CD8-positive, alpha-beta memory T cell (primary cell): ENCODE measurements at regions not wholly inside any gene's neighbourhood (a gene's known extent, or its start where the extent isn't known, plus 50 kb on each side); places are given as distances from the start of the nearest gene placed in this dataset.

Experiments
- CTCF ChIA-PET: fragments of 350-600 bp; sonication (Branson Sonifier 250); formaldehyde crosslinking; loops from one replicate; lab custom pipeline; 2021; ENCODE audit warnings: antibody characterized with exemption; lab: Charles Lee
- POLR2A ChIA-PET: fragments of 350-600 bp; sonication (Branson Sonifier 250); formaldehyde crosslinking; loops from one replicate; lab custom pipeline; 2021; ENCODE audit warnings: antibody characterized with exemption; lab: Charles Lee
- DNase-seq, 5 donors: peaks; one replicate each; pipeline versions ENCODE4 v3.0.0 to v3.0.0-alpha.2; 2020 to 2022; ENCODE audit warnings: mixed read lengths in 1 of 5
- H3K27ac ChIP-seq: one replicate; pipeline ENCODE4 v1.7.0; 2013; ENCODE audit warnings: low read depth, mild to moderate bottlenecking, low read length, moderate library complexity
- H3K27me3 ChIP-seq: 2 replicates; pipeline ENCODE4 v1.7.0; 2013; ENCODE audit warnings: low read length, mild to moderate bottlenecking; ENCODE audit not compliant: insufficient read depth, poor library complexity, severe bottlenecking
- H3K36me3 ChIP-seq: 2 replicates; pipeline ENCODE4 v1.7.0; 2013; ENCODE audit warnings: mild to moderate bottlenecking, low read length, moderate library complexity; ENCODE audit not compliant: insufficient read depth
- H3K4me1 ChIP-seq: 2 replicates; pipeline ENCODE4 v1.7.0; 2013; ENCODE audit warnings: mild to moderate bottlenecking, low read length, moderate library complexity; ENCODE audit not compliant: insufficient read depth
- H3K4me3 ChIP-seq: 2 replicates; pipeline ENCODE4 v1.7.0; 2013; ENCODE audit warnings: mild to moderate bottlenecking, low read length
- H3K9me3 ChIP-seq: 2 replicates; pipeline ENCODE4 v1.7.0; 2013; ENCODE audit warnings: mild to moderate bottlenecking, low read length
- H3K27ac Mint-ChIP-seq, 8 donors: one replicate each; pipeline ENCODE4 v1.8.0; 2020 to 2021; ENCODE audit warnings: mixed read lengths in 8 of 8, mild to moderate bottlenecking in 6 of 8, inconsistent platforms in 3 of 8, moderate library complexity in 3 of 8
- H3K27me3 Mint-ChIP-seq, 2 donors: one replicate each; pipeline ENCODE4 v1.8.0; 2020 to 2021; ENCODE audit warnings: mixed read lengths in 2 of 2, mild to moderate bottlenecking in 1 of 2, moderate library complexity in 1 of 2
- H3K36me3 Mint-ChIP-seq, 3 donors: one replicate each; pipeline ENCODE4 v1.8.0; 2020 to 2021; ENCODE audit warnings: mixed read lengths in 3 of 3, inconsistent platforms in 1 of 3, mild to moderate bottlenecking in 1 of 3
- H3K4me1 Mint-ChIP-seq, 3 donors: one replicate each; pipeline ENCODE4 v1.8.0; 2020 to 2021; ENCODE audit warnings: mixed read lengths in 3 of 3, inconsistent platforms in 1 of 3, mild to moderate bottlenecking in 1 of 3
- H3K4me3 Mint-ChIP-seq, 7 donors: one replicate each; pipeline ENCODE4 v1.8.0; 2020 to 2021; ENCODE audit warnings: mixed read lengths in 7 of 7, mild to moderate bottlenecking in 6 of 7, moderate library complexity in 4 of 7, inconsistent platforms in 2 of 7
- H3K9me3 Mint-ChIP-seq, 5 donors: one replicate each; pipeline ENCODE4 v1.8.0; 2020 to 2022; ENCODE audit warnings: mixed read lengths in 5 of 5, mild to moderate bottlenecking in 3 of 5, moderate library complexity in 2 of 5, inconsistent platforms in 1 of 5

DNA sequence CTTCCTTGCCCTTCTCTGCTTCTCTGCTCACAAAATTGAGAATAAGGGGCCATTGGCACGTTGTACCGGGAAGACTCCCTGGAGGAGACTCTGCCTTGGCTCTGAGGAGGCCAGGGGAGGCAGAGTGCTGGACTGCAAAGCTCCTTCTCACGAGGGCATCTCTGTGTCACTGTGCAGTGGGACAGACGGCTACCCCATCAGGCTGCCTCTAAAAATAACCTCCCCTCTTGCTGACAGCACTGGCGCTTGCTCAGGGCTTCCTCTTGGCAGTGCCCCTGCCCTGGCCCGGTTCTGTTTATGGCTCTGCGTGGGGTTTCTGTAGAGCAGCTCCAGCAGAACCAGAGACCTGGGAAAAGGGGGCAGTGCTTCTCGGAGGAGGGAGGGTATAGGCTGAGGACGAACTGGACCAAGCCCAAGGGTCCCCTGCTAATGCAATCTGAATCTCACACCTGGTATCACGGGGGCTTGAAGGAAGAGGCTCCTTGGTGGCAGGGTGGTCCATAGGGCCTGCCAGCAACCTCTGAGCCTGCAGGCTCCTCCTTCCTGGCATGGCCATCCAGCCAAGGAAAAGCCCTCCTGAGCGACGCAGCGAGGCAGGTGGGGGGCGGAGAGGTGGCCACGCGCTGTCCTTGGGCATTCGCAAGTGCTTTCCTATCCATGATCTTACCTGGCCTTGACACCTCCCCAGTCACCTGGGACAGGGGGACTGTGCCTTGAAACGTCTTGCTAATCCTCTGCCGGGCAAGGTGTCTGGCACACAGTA, 63.3 kb upstream of the TLE3 start:
- Mint-ChIP-seq H3K4me3 (no peak overlapping the region), H3K27me3 (peaks cover 5 to 8% of the 10 kb centered on the region in 2 donors), H3K4me1 (no peaks in the 10 kb centered on the region), H3K36me3 (no peaks in the 10 kb centered on the region), H3K9me3 (no peaks in the 10 kb centered on the region), H3K27ac (no peak overlapping the region)
- DNase-seq: no peak
- H3K27ac ChIP-seq: no peak overlapping the region
- ChIA-PET CTCF (no interaction called here), POLR2A (no interaction called here)
- no peak overlapping the region for H3K4me3 ChIP-seq
- H3K27me3 ChIP-seq: no peaks in the 10 kb centered on the region
- H3K4me1 ChIP-seq: no peaks in the 10 kb centered on the region
- no peaks in the 10 kb centered on the region for H3K9me3 ChIP-seq
- no peaks in the 10 kb centered on the region for H3K36me3 ChIP-seq

DNA sequence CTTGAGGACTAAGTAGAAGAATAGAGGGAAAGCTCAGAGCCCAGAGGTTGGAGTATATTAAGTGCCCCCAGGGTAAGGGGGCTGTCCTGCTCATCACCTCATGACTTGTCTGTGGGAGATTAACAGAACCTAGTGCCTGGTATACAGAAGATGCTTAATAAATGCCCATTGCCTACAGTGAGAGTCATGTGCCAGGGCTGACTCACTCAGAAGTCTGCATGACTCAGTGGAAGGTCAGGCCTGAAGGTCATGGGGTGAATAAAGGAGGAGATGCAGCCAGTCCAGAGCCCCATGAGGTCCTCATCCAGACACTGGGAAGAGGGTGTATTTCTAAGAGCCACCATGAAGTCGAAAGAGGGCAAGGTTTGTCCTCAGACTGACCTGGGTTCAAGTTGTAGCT, 62.5 kb upstream of the TLE3 start:
- H3K9me3 Mint-ChIP-seq: no peaks in the 10 kb centered on the region
- Histone ChIP-seq H3K9me3 (no peaks in the 10 kb centered on the region), H3K27me3 (no peaks in the 10 kb centered on the region), H3K27ac (no peak overlapping the region), H3K4me3 (no peak overlapping the region), H3K36me3 (no peaks in the 10 kb centered on the region), H3K4me1 (no peaks in the 10 kb centered on the region)
- H3K27me3 Mint-ChIP-seq: peaks cover 8% of the 10 kb centered on the region in 2 donors
- no peak overlapping the region for H3K4me3 Mint-ChIP-seq
- no peak overlapping the region for H3K27ac Mint-ChIP-seq
- no peaks in the 10 kb centered on the region for H3K4me1 Mint-ChIP-seq
- POLR2A ChIA-PET: no interaction called here
- H3K36me3 Mint-ChIP-seq: no peaks in the 10 kb centered on the region
- CTCF ChIA-PET: no interaction called here
- DNase-seq: no peak

DNA sequence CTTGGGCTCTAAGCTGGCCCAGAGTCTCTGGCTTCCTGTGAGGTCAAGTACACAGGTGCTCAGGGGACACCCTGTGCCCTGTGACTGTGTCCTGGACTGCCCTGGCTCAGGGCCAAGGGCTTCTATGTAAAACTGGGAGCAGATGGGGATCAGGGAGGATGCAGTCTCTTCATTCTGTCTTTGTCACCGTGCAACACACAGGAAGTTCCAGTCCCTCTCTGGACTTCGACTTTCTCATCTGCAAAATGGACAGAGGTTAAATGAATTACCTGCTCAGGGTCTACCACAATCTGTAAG, 61.9 kb upstream of the TLE3 start:
- POLR2A ChIA-PET: no interaction called here

DNA sequence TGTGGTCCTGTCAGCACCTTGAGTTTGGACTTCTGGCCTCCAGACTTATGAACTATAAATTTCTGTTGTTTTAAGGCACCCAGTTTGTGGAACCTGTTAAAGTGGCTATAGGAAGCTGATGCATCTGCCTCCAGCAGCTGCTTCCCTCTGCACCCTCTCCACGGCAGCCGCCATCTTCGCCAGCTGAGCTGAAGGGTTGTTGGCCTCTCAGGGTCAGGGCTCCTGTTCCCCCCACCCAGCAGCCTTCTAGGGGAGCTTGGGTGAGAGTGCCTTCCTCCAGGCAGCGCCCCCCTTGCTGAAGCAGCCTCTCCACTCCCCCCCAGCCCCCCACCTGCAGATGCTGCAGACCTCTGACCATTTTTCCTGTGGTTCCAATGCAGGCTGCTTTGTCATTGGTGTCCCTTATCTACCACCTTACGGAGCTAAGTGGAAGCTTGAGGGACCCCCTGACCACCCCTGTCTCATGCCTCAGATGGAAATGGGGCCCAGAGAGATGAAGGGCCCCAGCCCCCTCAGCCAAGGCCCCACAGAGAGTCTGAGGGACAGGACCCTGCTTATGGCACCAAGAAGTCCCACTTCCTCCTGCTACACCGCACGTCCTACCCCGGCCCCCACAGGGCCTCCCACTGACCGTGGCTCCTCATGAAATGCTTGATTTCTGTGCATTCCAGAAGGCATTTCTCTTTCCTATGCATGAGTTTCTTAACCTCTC, 61.4 kb upstream of the TLE3 start:
- Histone ChIP-seq H3K4me3 (no peak overlapping the region), H3K27ac (no peak overlapping the region), H3K4me1 (no peaks in the 10 kb centered on the region), H3K9me3 (no peaks in the 10 kb centered on the region), H3K27me3 (no peaks in the 10 kb centered on the region), H3K36me3 (no peaks in the 10 kb centered on the region)
- Mint-ChIP-seq H3K4me3 (no peak overlapping the region), H3K27me3 (peaks cover 8 to 14% of the 10 kb centered on the region in 2 donors), H3K9me3 (no peaks in the 10 kb centered on the region), H3K27ac (peak overlapping the region in 1 of 8 donors; percentile 52), H3K36me3 (peaks cover 0 to 2% (median 0%) of the 10 kb centered on the region in 3 donors), H3K4me1 (no peaks in the 10 kb centered on the region)
- POLR2A ChIA-PET: no interaction called here
- no peak for DNase-seq
- CTCF ChIA-PET: no interaction called here

More for the DNA sequence above, 61.9 kb upstream of the TLE3 start:
- H3K4me3 ChIP-seq: no peak overlapping the region
- no peaks in the 10 kb centered on the region for H3K9me3 ChIP-seq
- CTCF ChIA-PET: no interaction called here
- no peaks in the 10 kb centered on the region for H3K36me3 ChIP-seq
- DNase-seq: no peak
- H3K27ac ChIP-seq: no peak overlapping the region
- Mint-ChIP-seq H3K4me1 (no peaks in the 10 kb centered on the region), H3K27me3 (peaks cover 8 to 14% of the 10 kb centered on the region in 2 donors), H3K4me3 (no peak overlapping the region), H3K36me3 (peaks cover 0 to 2% (median 0%) of the 10 kb centered on the region in 3 donors), H3K27ac (peak overlapping the region in 1 of 8 donors; percentile 52), H3K9me3 (no peaks in the 10 kb centered on the region)
- H3K27me3 ChIP-seq: no peaks in the 10 kb centered on the region
- H3K4me1 ChIP-seq: no peaks in the 10 kb centered on the region

DNA sequence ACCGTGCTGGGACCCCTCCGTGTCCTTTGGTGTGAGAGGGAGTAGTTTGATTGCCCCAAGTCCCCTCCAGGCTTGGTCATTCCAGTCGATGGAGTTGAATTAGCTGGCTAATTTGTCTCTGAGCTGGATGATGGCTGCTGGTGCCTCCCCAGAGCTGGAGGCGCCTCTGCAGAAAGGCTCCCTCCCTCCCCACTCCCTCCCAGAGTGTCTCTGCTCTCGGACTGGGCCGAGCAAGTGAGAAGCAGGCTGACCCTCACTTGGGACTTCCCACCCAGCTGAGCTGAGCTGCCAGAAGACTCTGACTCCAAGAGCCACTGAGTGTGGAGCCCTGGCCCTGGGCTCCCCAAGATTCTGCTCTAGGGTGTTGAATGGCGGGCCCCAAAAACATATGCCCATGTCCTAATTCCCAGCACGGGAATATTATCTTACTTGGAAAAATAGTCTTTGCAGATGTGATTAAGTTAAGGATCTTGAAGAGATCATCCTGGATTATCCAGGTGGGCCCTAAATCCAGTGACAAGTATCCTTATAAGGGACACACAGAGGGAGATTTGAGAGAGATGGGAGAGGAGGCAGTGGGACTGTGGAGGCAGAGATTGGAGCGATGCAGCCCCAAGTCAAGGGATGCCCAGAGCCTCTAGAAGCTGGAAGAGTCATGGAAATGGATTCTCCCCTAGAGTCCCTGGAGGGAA, 60.7 kb upstream of the TLE3 start:
- no peak overlapping the region for H3K4me3 Mint-ChIP-seq
- no peaks in the 10 kb centered on the region for H3K4me1 ChIP-seq
- peaks cover 0 to 2% (median 0%) of the 10 kb centered on the region in 3 donors for H3K36me3 Mint-ChIP-seq
- no peak overlapping the region for H3K4me3 ChIP-seq
- ChIA-PET CTCF (no interaction called here), POLR2A (no interaction called here)
- H3K36me3 ChIP-seq: no peaks in the 10 kb centered on the region
- H3K9me3 Mint-ChIP-seq: no peaks in the 10 kb centered on the region
- no peak overlapping the region for H3K27ac Mint-ChIP-seq
- H3K9me3 ChIP-seq: no peaks in the 10 kb centered on the region
- DNase-seq: no peak
- no peak overlapping the region for H3K27ac ChIP-seq
- H3K4me1 Mint-ChIP-seq: no peaks in the 10 kb centered on the region
- no peaks in the 10 kb centered on the region for H3K27me3 ChIP-seq
- peaks cover 8 to 14% of the 10 kb centered on the region in 2 donors for H3K27me3 Mint-ChIP-seq

DNA sequence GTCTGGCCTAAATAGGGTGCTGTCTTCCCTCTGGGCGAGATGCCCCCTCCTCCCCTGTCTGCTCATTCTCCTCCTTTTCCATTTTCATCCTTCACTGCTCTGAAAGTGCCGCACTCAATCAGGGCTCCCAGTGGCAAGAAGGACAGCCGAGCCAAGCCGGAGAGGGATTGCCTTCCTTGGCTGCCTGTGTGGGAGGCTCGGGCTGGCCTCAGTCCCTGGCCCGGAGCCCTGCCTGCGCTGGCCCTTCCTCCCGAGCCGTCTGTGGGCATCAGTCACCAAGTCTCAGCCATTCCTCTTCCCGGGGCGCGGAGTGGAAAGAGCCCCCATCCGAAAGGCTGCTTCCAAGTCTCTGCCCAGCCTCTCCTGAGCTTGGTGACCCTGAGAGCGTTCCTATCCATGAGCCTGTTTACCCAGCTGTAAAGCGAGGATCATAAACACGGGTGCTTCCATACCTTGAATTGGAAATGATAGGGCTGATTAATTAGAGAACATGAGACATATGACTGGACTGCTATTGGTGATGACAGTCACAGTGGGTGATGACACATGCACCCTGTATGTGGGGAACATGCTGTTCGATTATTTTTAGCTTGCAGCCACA, 59.1 kb upstream of the TLE3 start:
- ChIA-PET POLR2A (no interaction called here), CTCF (no interaction called here)
- H3K4me1 ChIP-seq: no peaks in the 10 kb centered on the region
- Mint-ChIP-seq H3K27me3 (peaks cover 8 to 14% of the 10 kb centered on the region in 2 donors), H3K9me3 (no peaks in the 10 kb centered on the region), H3K4me3 (no peak overlapping the region), H3K27ac (peak overlapping the region in 1 of 8 donors; percentile 51), H3K4me1 (peaks cover 0 to 5% (median 3%) of the 10 kb centered on the region in 3 donors), H3K36me3 (peaks cover 0 to 2% (median 0%) of the 10 kb centered on the region in 3 donors)
- no peak overlapping the region for H3K4me3 ChIP-seq
- no peaks in the 10 kb centered on the region for H3K9me3 ChIP-seq
- H3K27me3 ChIP-seq: no peaks in the 10 kb centered on the region
- no peak for DNase-seq
- no peaks in the 10 kb centered on the region for H3K36me3 ChIP-seq
- H3K27ac ChIP-seq: no peak overlapping the region

DNA sequence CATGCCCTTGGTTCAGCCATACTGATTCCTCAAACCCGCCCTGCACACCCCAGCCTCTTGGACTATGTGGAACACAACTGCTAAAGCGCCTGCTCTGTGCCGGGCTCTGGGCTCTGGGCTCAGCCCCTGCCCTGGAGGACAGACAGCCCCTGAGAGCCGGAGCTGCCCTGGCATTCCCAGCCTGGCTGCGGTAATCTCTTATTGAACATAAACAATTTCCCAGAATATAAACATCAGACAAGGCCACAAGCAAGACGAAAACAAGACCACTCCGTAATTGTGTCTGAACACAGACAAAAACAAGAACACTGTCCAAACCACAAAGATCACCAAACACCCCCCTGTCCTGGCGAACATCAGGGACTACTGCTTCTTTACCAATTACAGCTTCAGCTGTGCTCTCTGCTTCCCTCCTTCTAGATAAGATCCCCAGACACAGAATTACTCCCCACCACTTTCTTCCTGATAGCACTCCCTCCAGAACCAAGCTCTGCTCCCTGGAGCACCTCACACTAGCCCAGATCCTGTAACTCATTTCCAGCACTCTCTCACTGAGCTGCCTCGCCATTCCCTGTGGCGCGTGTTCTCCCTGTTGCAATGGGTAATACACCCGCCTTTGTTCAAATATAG, 57.1 kb upstream of the TLE3 start:
- Histone ChIP-seq H3K4me3 (no peak overlapping the region), H3K27me3 (no peaks in the 10 kb centered on the region), H3K36me3 (no peaks in the 10 kb centered on the region), H3K9me3 (no peaks in the 10 kb centered on the region), H3K27ac (no peak overlapping the region), H3K4me1 (no peaks in the 10 kb centered on the region)
- H3K27me3 Mint-ChIP-seq: peaks cover 4 to 12% of the 10 kb centered on the region in 2 donors
- DNase-seq: no peak
- CTCF ChIA-PET: no interaction called here
- peaks cover 0 to 2% (median 0%) of the 10 kb centered on the region in 3 donors for H3K36me3 Mint-ChIP-seq
- no peaks in the 10 kb centered on the region for H3K9me3 Mint-ChIP-seq
- POLR2A ChIA-PET: interaction anchor here (0.6 kb wide), 1 partner anchor 55 kb away, joined by 13 read pairs; no protein-coding TSS in a partner anchor
- H3K27ac Mint-ChIP-seq: no peak overlapping the region
- H3K4me3 Mint-ChIP-seq: no peak overlapping the region
- peaks cover 0 to 5% (median 3%) of the 10 kb centered on the region in 3 donors for H3K4me1 Mint-ChIP-seq
